Transverse colon (tissue), 4 donors: ENCODE measurements at regions not wholly inside any gene's neighbourhood (a gene's known extent, or its start where the extent isn't known, plus 50 kb on each side); places are given as distances from the start of the nearest gene placed in this dataset.

Experiments
- CTCF ChIP-seq, 5 experiments: fragments of 200-600 bp in 3 of 5; fragments of 450-650 bp in 2 of 5; sonication (generic) in 3 of 5; IDR thresholded peaks; 1 replicate in 2 of 5; 2 replicates in 3 of 5; pipeline ENCODE4 v1.5.1; 2016 to 2017; ENCODE audit warnings: antibody characterized with exemption in 5 of 5, inconsistent platforms in 3 of 5, mild to moderate bottlenecking in 2 of 5, moderate library complexity in 1 of 5
- EP300 ChIP-seq: sonication (generic); formaldehyde crosslinking; IDR thresholded peaks from one replicate; pipeline ENCODE4 v1.6.1; 2017; ENCODE audit warnings: antibody characterized with exemption, low read depth
- POLR2AphosphoS5 ChIP-seq, 3 donors: sonication (generic); formaldehyde crosslinking; IDR thresholded peaks; one replicate each; pipeline ENCODE4 v1.6.1; 2016; ENCODE audit warnings: antibody characterized with exemption in 3 of 3

- TF ChIP-seq CTCF (IDR thresholded peaks at IDR 0.05) (no peak), POLR2AphosphoS5 (IDR thresholded peaks at IDR 0.05) (no peak), EP300 (no peak)
Observed at GRCh38 chr6:82551831-82552230, 188.2 kb downstream of the TPBG start.
